Calu3 (cell line): ENCODE measurements at regions not wholly inside any gene's neighbourhood (a gene's known extent, or its start where the extent isn't known, plus 50 kb on each side); places are given as distances from the start of the nearest gene placed in this dataset.

Experiments used
- BruUV-seq: library from RNA; stranded (reverse); fragments of 400-500 nt; replicated peaks from 2 replicates; lab custom pipeline; 2021; lab: Mats Ljungman, UMichigan
- CTCF ChIA-PET: fragments of 300-600 bp; sonication (Branson Sonifier 250); formaldehyde crosslinking; loops from one replicate; lab custom pipeline; 2022; ENCODE audit warnings: antibody characterized with exemption; lab: Charles Lee
- DNase-seq: peaks from one replicate; pipeline ENCODE4 v3.0.0; 2022
- H3K27ac Mint-ChIP-seq: one replicate; pipeline ENCODE4 v1.8.0; 2022; ENCODE audit warnings: mixed read lengths; ENCODE audit not compliant: unreplicated experiment
- H3K27me3 Mint-ChIP-seq: one replicate; pipeline ENCODE4 v1.8.0; 2022; ENCODE audit warnings: mixed read lengths; ENCODE audit not compliant: unreplicated experiment
- H3K36me3 Mint-ChIP-seq: one replicate; pipeline ENCODE4 v1.8.0; 2022; ENCODE audit warnings: mild to moderate bottlenecking, moderate library complexity, mixed read lengths; ENCODE audit not compliant: insufficient read depth, unreplicated experiment
- H3K4me1 Mint-ChIP-seq: one replicate; pipeline ENCODE4 v1.8.0; 2022; ENCODE audit warnings: mild to moderate bottlenecking, low read depth, mixed read lengths; ENCODE audit not compliant: unreplicated experiment
- H3K4me3 Mint-ChIP-seq: one replicate; pipeline ENCODE4 v1.8.0; 2022; ENCODE audit warnings: mild to moderate bottlenecking, low read depth, moderate library complexity, mixed read lengths; ENCODE audit not compliant: unreplicated experiment
- H3K9me3 Mint-ChIP-seq: one replicate; pipeline ENCODE4 v1.8.0; 2022; ENCODE audit warnings: low read depth, mixed read lengths; ENCODE audit not compliant: unreplicated experiment
- CTCF ChIP-seq: fragments of 200-600 bp; IDR thresholded peaks from one replicate; pipeline ENCODE4 v1.8.0; 2022; ENCODE audit warnings: antibody characterized with exemption; ENCODE audit not compliant: unreplicated experiment
- intact Hi-C: fragments of 100-400 bp; cut with micrococcal nuclease; formaldehyde crosslinking; loops from one replicate; pipeline ENCODE4 v1.10.0; 2022; ENCODE audit not compliant: unreplicated experiment

GRCh38 chr9:11968631-11969030 lies 724.6 kb upstream of the TYRP1 start:
- Mint-ChIP-seq H3K4me3 (no peak overlapping the region), H3K36me3 (no peaks in the 10 kb centered on the region), H3K4me1 (no peaks in the 10 kb centered on the region), H3K9me3 (peaks cover 5% of the 10 kb centered on the region), H3K27me3 (no peaks in the 10 kb centered on the region), H3K27ac (no peak overlapping the region)
- TF ChIP-seq CTCF: no peak
- BruUV-seq: no TSS peak
- CTCF ChIA-PET: no interaction called here
- DNase-seq: no peak
- intact Hi-C loops: no loop called here

GRCh38 chr9:11973011-11973410 lies 720.2 kb upstream of the TYRP1 start:
- no peaks in the 10 kb centered on the region for H3K9me3 Mint-ChIP-seq

GRCh38 chr9:11973511-11973910 lies 719.7 kb upstream of the TYRP1 start:
- intact Hi-C loops: no loop called here
- Mint-ChIP-seq H3K9me3 (no peaks in the 10 kb centered on the region), H3K4me3 (no peak overlapping the region), H3K27me3 (no peaks in the 10 kb centered on the region), H3K27ac (no peak overlapping the region), H3K36me3 (no peaks in the 10 kb centered on the region), H3K4me1 (no peaks in the 10 kb centered on the region)
- DNase-seq: no peak
- CTCF ChIA-PET: no interaction called here
- no TSS peak for BruUV-seq
- TF ChIP-seq CTCF: no peak

More at GRCh38 chr9:11973011-11973410, 720.2 kb upstream of the TYRP1 start:
- CTCF ChIA-PET: no interaction called here
- Mint-ChIP-seq H3K4me1 (no peaks in the 10 kb centered on the region), H3K27me3 (no peaks in the 10 kb centered on the region), H3K36me3 (no peaks in the 10 kb centered on the region), H3K4me3 (no peak overlapping the region), H3K27ac (no peak overlapping the region)
- no peak for DNase-seq
- TF ChIP-seq CTCF: no peak
- no TSS peak for BruUV-seq
- intact Hi-C loops: no loop called here

- Mint-ChIP-seq H3K9me3 (peaks cover 8% of the 10 kb centered on the region), H3K27ac (no peak overlapping the region), H3K27me3 (no peaks in the 10 kb centered on the region), H3K36me3 (no peaks in the 10 kb centered on the region), H3K4me3 (no peak overlapping the region), H3K4me1 (no peaks in the 10 kb centered on the region)
- CTCF ChIA-PET: no interaction called here
- no peak for DNase-seq
- no peak for TF ChIP-seq CTCF
- intact Hi-C loops: no loop called here
- no TSS peak for BruUV-seq
Measured at GRCh38 chr9:11992866-11993265, 700.3 kb upstream of the TYRP1 start.
